WTC11 (cell line): ENCODE measurements at regions not wholly inside any gene's neighbourhood (a gene's known extent, or its start where the extent isn't known, plus 50 kb on each side); places are given as distances from the start of the nearest gene placed in this dataset.

Source experiments
- CTCF ChIP-seq: fragments of 200-600 bp; IDR thresholded peaks from 2 replicates; pipeline ENCODE4 v1.8.0; 2022; ENCODE audit warnings: antibody characterized with exemption
- JUN ChIP-seq: sonication (generic); formaldehyde crosslinking; IDR thresholded peaks from 2 replicates; pipeline ENCODE4 v1.8.0; 2023; ENCODE audit warnings: mild to moderate bottlenecking, missing genetic modification reagents
- MAX ChIP-seq: sonication (generic); formaldehyde crosslinking; IDR thresholded peaks from 2 replicates; pipeline ENCODE4 v1.8.0; 2022; ENCODE audit warnings: mild to moderate bottlenecking, missing genetic modification reagents
- MXD4 ChIP-seq: fragments of 250-450 bp; sonication (Bioruptor Pico); IDR thresholded peaks from 2 replicates; pipeline ENCODE4 v1.8.0; 2021; ENCODE audit warnings: mild to moderate bottlenecking, moderate library complexity, borderline replicate concordance
- NR3C1 ChIP-seq: sonication (generic); formaldehyde crosslinking; conservative IDR thresholded peaks from 2 replicates; pipeline ENCODE4 v1.8.1; 2023; ENCODE audit warnings: low read depth, mild to moderate bottlenecking, missing genetic modification reagents
- TP53 ChIP-seq: sonication (generic); formaldehyde crosslinking; IDR thresholded peaks from 2 replicates; pipeline ENCODE4 v1.8.1; 2023; ENCODE audit warnings: mild to moderate bottlenecking, missing genetic modification reagents
- ZNF121 ChIP-seq: sonication (generic); formaldehyde crosslinking; IDR thresholded peaks from 2 replicates; pipeline ENCODE4 v1.8.0; 2023; ENCODE audit warnings: missing genetic modification reagents
- ZNF512 ChIP-seq: sonication (generic); formaldehyde crosslinking; IDR thresholded peaks from 2 replicates; pipeline ENCODE4 v1.8.1; 2022; ENCODE audit warnings: missing genetic modification reagents, borderline replicate concordance
- TF ChIP-seq, protein P1 (sequence below): fragments of 250-450 bp; sonication (Bioruptor Pico); IDR thresholded peaks from 2 replicates; pipeline ENCODE4 v1.9.0; 2021; ENCODE audit warnings: mild to moderate bottlenecking

GRCh38 chr7:136692221-136692620, 176.2 kb upstream of the CHRM2 start:
- TF ChIP-seq NR3C1 (CRISPR knock-in tag) (no peak), ZNF121 (CRISPR knock-in tag) (no peak), CTCF (no peak), TP53 (CRISPR knock-in tag) (no peak), ZNF512 (CRISPR knock-in tag) (no peak), MXD4 (CRISPR knock-in tag) (no peak), JUN (no peak), MAX (CRISPR knock-in tag) (no peak)
- TF ChIP-seq, protein P1, sequence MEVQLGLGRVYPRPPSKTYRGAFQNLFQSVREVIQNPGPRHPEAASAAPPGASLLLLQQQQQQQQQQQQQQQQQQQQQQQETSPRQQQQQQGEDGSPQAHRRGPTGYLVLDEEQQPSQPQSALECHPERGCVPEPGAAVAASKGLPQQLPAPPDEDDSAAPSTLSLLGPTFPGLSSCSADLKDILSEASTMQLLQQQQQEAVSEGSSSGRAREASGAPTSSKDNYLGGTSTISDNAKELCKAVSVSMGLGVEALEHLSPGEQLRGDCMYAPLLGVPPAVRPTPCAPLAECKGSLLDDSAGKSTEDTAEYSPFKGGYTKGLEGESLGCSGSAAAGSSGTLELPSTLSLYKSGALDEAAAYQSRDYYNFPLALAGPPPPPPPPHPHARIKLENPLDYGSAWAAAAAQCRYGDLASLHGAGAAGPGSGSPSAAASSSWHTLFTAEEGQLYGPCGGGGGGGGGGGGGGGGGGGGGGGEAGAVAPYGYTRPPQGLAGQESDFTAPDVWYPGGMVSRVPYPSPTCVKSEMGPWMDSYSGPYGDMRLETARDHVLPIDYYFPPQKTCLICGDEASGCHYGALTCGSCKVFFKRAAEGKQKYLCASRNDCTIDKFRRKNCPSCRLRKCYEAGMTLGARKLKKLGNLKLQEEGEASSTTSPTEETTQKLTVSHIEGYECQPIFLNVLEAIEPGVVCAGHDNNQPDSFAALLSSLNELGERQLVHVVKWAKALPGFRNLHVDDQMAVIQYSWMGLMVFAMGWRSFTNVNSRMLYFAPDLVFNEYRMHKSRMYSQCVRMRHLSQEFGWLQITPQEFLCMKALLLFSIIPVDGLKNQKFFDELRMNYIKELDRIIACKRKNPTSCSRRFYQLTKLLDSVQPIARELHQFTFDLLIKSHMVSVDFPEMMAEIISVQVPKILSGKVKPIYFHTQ (CRISPR knock-in tag): no peak
